ENCODE measurements at regions not wholly inside any gene's neighbourhood (a gene's known extent, or its start where the extent isn't known, plus 50 kb on each side); places are given as distances from the start of the nearest gene placed in this dataset.

- no peak for DNase-seq (ENCODE audit: insufficient read length, low spot score, missing footprints)
- Histone ChIP-seq H3K4me3 (ENCODE audit: insufficient read depth, low read length) (no peak overlapping the region), H4K20me1 (ENCODE audit: insufficient read depth, low read length) (no peaks in the 10 kb centered on the region), H3K4me1 (ENCODE audit: insufficient read depth, low read length) (peaks cover 14% of the 10 kb centered on the region), H3K27ac (ENCODE audit: low read depth, low read length) (no peak overlapping the region), H3K79me2 (ENCODE audit: insufficient read depth, low read length) (no peaks in the 10 kb centered on the region), H3K27me3 (ENCODE audit: insufficient read depth, low read length) (peaks cover 11% of the 10 kb centered on the region), H3K4me2 (ENCODE audit: insufficient read depth, low read length) (no peak overlapping the region), H3K9me3 (ENCODE audit: low read depth, low read length) (no peaks in the 10 kb centered on the region), H2AFZ (ENCODE audit: low read length) (no peak overlapping the region), H3K36me3 (ENCODE audit: insufficient read depth, low read length) (no peaks in the 10 kb centered on the region)
- TF ChIP-seq CTCF (IDR thresholded peaks at IDR 0.05; ENCODE audit: extremely low read depth, low read depth, low read length): no peak
Observed at GRCh38 chr3:124276133-124276532, 284.2 kb upstream of the ROPN1 start.

GRCh38 chr3:124276539-124277143 lies 284.7 kb upstream of the ROPN1 start:
- no peaks in the 10 kb centered on the region for H3K9me3 ChIP-seq (ENCODE audit: low read depth, low read length)
- H3K4me2 ChIP-seq (ENCODE audit: insufficient read depth, low read length): no peak overlapping the region
- peaks cover 14% of the 10 kb centered on the region for H3K4me1 ChIP-seq (ENCODE audit: insufficient read depth, low read length)
- no peak for TF ChIP-seq CTCF (IDR thresholded peaks at IDR 0.05; ENCODE audit: extremely low read depth, low read depth, low read length)
- DNase-seq (ENCODE audit: insufficient read length, low spot score, missing footprints): no peak
- H3K79me2 ChIP-seq (ENCODE audit: insufficient read depth, low read length): no peaks in the 10 kb centered on the region
- H3K27me3 ChIP-seq (ENCODE audit: insufficient read depth, low read length): peaks cover 11% of the 10 kb centered on the region
- no peaks in the 10 kb centered on the region for H3K36me3 ChIP-seq (ENCODE audit: insufficient read depth, low read length)
- no peak overlapping the region for H3K27ac ChIP-seq (ENCODE audit: low read depth, low read length)
- H4K20me1 ChIP-seq (ENCODE audit: insufficient read depth, low read length): no peaks in the 10 kb centered on the region
- no peak overlapping the region for H2AFZ ChIP-seq (ENCODE audit: low read length)
- H3K4me3 ChIP-seq (ENCODE audit: insufficient read depth, low read length): no peak overlapping the region

GRCh38 chr3:124277144-124277890 lies 285.4 kb upstream of the ROPN1 start:
- Histone ChIP-seq H3K36me3 (ENCODE audit: insufficient read depth, low read length) (no peaks in the 10 kb centered on the region), H3K9me3 (ENCODE audit: low read depth, low read length) (no peaks in the 10 kb centered on the region), H3K27me3 (ENCODE audit: insufficient read depth, low read length) (peaks cover 11% of the 10 kb centered on the region), H3K4me3 (ENCODE audit: insufficient read depth, low read length) (no peak overlapping the region), H2AFZ (ENCODE audit: low read length) (no peak overlapping the region), H3K4me2 (ENCODE audit: insufficient read depth, low read length) (no peak overlapping the region), H3K79me2 (ENCODE audit: insufficient read depth, low read length) (no peaks in the 10 kb centered on the region), H4K20me1 (ENCODE audit: insufficient read depth, low read length) (no peaks in the 10 kb centered on the region), H3K4me1 (ENCODE audit: insufficient read depth, low read length) (peaks cover 13% of the 10 kb centered on the region), H3K27ac (ENCODE audit: low read depth, low read length) (no peak overlapping the region)
- no peak for TF ChIP-seq CTCF (IDR thresholded peaks at IDR 0.05; ENCODE audit: extremely low read depth, low read depth, low read length)
- DNase-seq (ENCODE audit: insufficient read length, low spot score, missing footprints): no peak

- no peak overlapping the region for H3K4me2 ChIP-seq (ENCODE audit: insufficient read depth, low read length)
- H3K27ac ChIP-seq (ENCODE audit: low read depth, low read length): no peak overlapping the region
- no peaks in the 10 kb centered on the region for H3K4me1 ChIP-seq (ENCODE audit: insufficient read depth, low read length)
- H2AFZ ChIP-seq (ENCODE audit: low read length): no peak overlapping the region
- H3K9me3 ChIP-seq (ENCODE audit: low read depth, low read length): no peaks in the 10 kb centered on the region
- H4K20me1 ChIP-seq (ENCODE audit: insufficient read depth, low read length): no peaks in the 10 kb centered on the region
- no peaks in the 10 kb centered on the region for H3K79me2 ChIP-seq (ENCODE audit: insufficient read depth, low read length)
- H3K4me3 ChIP-seq (ENCODE audit: insufficient read depth, low read length): no peak overlapping the region
- H3K36me3 ChIP-seq (ENCODE audit: insufficient read depth, low read length): no peaks in the 10 kb centered on the region
- DNase-seq (ENCODE audit: insufficient read length, low spot score, missing footprints): no peak
- peaks cover 34% of the 10 kb centered on the region for H3K27me3 ChIP-seq (ENCODE audit: insufficient read depth, low read length)
- peak; percentile 71 for TF ChIP-seq CTCF (IDR thresholded peaks at IDR 0.05; ENCODE audit: extremely low read depth, low read depth, low read length)
Observed at GRCh38 chr3:124281453-124282316, 289.8 kb upstream of the ROPN1 start.
